EL (cell line): ENCODE measurements at regions not wholly inside any gene's neighbourhood (a gene's known extent, or its start where the extent isn't known, plus 50 kb on each side); places are given as distances from the start of the nearest gene placed in this dataset.
A peak's percentile ranks its signal among the peaks of the same experiment; 100 is the strongest.

Experiments used
- DNase-seq: peaks from one replicate; pipeline ENCODE4 v3.0.0-alpha.2; 2016

DNA sequence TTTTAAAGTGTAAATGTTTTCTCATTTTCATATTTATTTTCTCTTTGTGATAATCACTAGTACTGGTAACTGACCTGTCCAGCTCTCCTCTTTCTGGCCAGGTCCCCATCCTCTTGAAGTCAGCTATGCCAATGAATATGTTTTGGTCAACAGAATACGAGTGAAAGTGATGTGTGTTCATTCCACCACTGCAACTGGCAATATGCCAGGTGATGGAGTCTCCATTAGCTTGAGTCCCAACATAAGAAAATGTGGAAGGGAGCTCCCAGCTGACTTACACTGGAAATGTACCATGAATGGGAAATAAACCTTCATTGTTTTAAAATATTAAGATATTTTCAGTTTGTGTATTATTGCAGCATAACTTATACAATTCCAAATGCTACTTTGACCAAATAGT lies 75.8 kb downstream of the CCDC34 start:
- no peak for DNase-seq

DNA sequence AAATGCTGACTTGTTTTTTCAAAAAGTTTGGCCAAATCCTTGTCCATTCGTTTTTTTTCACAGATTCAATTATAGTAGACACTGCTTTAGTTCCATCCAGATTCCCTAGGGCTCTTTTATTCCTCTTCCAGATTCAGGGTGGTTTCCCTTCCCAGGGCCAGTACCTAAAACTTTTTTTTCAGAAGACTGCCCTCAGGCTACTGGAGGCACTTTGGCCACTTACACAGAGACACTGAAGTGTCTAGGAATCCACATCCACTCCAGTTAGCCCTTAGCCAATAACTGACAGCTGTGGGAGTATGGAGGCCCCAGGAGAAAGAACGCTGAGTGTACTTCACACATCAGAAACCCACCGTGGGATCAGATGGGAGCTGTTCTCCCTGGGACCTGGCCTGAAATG lies 77.3 kb downstream of the CCDC34 start:
- DNase-seq, result peak; percentile 46

DNA sequence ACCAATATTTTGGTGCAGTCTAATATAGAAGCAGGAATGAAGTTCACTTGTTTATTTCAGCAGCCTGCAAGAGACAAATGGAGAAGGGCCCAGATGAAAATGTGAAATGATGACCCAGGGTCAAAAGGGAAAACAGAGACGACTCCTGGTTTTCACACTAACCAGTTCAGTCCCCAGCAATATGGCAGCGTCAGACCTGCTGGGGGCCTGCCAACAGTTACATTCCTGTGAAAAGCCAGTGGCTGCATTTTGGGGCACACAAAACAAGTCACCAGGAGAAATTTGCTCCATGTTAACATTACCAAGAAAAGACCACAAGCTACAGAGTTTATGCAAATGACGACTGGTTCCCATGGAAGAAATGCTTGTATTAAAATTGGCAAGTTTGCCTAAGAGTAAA lies 80.2 kb downstream of the CCDC34 start:
- DNase-seq, result peak; percentile 37

DNA sequence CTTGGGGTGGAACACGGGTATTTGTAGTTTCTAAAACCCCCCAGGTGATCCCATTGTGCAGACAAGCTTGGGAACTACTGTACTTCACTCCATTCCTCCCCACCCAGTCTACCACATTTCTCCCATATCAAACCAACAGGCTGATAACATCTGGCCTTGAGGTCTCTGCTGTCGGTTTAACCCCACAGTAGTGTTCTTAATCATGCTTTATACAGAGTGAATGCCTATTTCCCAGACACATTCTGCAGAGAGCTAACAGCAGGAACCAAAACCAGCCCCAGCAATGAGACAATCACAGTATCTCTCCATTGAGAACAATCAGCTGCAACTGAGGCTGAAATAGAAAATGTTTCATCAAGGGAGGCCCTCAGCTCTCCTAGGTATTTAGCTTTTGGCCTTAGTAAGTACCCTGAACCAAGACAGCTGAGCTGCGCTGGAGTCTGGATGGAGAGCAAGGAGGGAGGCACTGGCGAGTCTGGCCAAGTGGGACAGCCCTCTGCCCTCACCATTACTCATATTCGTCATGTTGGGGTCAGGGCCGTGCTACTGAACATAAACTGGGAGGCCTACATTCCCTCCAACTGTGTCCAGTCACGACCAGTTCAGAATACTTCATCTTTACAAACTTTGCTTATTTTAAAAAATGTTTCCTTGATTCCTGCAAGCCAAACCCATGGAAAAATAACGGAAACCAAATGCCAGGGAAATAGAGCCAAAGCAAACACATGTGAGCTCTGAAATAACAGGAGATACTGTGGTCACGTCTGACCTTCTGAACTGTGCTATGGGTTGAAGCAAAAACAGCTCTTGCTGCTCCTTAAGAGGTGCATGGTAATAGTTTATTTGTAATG lies 81.0 kb downstream of the CCDC34 start:
- DNase-seq, result peak; percentile 87

DNA sequence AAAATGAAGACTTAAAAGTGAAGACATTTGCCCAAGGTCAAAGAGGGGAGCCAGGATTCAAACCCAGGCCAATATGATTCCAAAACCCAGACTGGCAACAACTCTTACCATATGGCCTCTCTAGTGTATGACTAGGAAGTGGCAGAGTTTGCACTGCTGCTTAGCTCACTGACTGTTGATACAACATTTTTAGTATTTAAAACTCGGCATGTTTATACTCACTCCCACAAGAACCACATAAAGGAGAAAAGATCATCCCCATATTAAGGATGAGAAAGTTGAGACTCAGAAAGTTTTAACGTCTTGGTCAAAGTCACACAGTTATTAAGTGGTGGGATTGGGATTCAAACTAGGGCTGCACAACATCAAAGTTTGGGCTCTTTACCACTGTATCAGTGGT lies 81.7 kb downstream of the CCDC34 start:
- no peak for DNase-seq

DNA sequence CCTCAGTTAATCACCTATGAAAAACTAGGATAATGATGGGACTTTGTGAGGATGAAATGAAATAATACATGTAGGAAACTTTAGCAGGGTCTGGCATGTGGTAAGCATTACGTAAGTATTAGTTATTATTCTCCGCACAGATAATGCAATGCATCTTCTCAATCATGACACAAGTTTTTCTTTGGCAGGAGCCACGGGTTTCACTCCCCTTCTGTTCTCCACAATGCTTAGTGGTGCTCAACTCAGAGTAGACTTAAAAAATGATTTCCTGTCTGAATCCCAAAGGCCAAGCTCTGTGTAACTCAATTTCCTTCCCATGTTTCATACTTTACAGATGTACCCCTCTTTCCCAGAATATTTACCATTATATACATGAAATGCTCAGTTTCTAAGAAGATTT lies 82.9 kb downstream of the CCDC34 start:
- no peak for DNase-seq

DNA sequence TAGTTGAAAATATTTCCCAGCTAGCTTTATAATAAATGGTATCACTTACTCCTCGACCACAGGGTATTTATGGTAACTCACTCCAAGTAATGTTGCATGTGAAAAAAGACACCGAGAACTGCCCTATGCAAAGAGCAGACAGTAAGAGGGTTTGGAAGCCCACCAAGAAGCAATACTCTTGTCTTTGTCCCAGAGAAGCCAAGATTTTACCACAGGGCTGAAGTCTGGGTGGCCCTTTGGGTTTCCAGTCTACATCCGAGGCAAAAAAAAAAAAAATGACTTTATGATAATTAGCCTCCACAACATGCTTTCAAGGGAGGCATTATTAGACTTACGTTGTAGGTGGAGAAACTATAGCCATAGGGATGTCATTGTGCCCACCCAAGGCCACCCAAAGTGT lies 83.6 kb downstream of the CCDC34 start:
- no peak for DNase-seq

DNA sequence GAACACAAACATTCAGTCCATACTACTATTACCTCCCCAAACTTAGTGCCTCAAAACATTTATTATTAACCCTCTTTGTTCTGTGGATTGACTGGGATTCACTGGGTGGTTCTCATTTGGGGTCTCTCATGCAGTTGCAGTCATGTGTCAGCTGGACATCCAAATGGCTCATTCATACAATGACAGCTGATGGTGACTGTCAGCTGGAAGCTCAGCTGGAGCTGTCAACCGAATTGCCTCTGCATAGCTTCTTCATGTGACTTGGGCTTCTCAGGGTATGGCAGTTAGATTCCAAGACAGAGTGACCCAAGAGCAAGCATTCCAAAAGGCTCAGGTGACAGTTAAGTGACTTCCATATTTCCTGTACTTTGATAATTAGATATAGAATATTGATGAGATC lies 85.2 kb downstream of the CCDC34 start:
- DNase-seq, result no peak

DNA sequence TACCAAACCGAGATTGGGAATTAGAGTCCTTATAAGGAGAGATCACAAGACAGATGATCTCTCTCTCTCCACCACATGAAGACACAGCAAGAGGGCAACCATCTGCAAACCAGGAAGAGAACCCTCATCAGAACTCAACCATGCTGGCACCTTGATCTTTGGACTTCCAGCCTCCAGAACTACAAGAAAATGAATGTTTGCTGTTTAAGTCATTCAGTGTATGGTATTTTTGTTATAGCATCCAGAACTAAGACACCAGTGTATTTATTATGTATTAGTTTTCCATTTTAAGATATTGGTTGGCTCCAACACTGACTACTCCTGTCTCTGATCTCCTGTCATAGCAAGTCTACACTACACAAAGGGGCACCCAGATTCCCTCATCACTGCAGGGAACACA lies 86.9 kb downstream of the CCDC34 start:
- DNase-seq, result no peak

DNA sequence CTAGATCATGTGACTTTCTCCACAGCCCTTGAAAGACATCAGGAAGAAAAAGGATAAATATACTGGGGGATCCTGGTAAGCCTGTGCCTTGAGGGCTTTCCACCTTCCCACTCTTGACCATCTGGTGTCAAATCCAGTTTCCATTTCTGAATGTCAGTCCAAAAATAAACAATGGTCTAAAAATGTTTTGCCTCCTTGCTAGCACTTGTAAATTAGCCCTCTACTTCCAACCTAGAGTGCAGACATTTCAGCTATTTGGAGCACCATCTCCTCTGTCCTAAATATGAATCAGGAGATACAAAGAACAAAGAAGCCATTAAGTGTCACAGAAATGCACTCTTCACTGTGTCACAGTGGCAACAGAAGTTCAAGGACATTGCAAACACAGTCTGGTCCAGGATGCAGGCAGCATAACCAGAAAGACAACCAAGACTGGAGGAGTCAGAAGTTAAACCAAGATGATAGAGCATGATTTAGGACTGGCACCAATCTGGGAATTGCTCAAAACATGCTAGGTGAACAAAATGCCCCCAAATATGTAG lies 88.1 kb downstream of the CCDC34 start:
- no peak for DNase-seq

DNA sequence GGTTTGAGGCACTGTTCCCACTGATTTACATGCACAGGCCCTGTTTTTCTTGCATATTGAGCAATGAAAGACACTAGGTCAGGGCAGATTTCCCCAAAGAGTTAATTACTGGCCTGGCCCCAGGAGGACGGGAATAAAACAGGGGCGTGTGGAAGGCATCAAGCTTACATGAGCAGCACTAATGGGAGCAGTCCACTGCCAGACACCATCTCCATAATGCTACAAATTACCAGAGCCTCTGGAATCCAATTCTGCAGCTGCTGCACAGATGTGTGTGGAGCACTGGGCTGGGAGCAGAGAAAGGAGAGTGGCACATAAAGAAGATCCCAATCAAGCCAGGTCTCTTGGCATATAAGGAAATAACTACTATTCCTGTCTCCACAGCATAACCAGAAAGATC lies 96.9 kb downstream of the CCDC34 start:
- no peak for DNase-seq

DNA sequence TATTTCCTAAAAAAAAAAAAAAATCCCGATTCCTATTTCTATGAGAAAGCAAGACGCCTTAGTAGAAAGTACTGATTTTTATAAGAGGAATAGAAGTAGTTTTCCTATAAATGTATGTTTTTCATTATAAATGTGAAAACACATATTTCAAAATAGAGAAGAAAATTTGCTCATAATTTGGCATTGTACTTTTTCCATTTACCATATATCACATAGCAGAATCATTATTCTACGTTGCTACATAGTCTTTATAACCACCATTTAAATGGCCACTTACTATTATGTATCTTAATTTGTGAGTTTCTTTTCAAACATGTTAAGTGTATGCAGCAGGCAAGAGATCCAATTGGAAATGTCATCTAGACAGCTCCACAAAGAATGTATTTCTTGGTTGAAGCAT lies 99.0 kb downstream of the CCDC34 start:
- no peak for DNase-seq

DNA sequence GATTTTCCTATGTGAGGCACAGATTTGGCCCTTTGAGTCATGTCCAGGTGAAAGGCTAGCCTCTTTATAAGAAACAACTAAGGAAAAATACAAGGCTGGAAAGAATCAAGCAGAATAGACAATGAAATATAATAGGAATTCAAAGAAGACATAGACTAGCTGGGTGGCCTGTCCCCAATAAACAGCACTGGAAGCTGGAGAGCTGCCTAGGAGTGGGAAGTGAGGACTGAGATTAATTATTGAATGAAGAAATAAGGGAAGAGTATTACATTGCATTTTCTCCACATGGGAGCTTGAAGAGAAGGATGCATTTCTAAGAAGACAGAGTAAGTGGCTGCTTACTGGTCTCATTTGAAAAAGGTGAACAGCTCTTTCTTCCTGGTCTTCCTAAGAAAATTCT lies 100.0 kb downstream of the CCDC34 start:
- no peak for DNase-seq

DNA sequence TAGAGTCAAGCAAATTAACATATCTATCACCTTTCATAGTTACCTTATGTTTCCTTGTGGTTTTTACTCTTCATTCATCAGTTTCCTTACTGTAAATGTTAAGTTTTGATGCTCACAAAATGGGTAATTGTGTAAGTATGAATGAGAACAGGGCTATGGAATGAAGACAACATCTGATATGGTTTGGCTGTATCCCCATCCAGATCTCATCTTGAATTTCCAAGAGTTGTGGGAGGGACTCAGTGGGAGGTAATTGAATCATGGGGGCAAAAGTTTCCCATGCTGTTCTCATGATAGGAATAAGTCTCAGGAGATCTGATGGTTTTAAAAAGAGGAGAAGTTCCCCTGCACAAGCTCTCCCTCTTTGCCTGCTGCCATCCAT lies 107.6 kb downstream of the CCDC34 start:
- peak; percentile 43 for DNase-seq

DNA sequence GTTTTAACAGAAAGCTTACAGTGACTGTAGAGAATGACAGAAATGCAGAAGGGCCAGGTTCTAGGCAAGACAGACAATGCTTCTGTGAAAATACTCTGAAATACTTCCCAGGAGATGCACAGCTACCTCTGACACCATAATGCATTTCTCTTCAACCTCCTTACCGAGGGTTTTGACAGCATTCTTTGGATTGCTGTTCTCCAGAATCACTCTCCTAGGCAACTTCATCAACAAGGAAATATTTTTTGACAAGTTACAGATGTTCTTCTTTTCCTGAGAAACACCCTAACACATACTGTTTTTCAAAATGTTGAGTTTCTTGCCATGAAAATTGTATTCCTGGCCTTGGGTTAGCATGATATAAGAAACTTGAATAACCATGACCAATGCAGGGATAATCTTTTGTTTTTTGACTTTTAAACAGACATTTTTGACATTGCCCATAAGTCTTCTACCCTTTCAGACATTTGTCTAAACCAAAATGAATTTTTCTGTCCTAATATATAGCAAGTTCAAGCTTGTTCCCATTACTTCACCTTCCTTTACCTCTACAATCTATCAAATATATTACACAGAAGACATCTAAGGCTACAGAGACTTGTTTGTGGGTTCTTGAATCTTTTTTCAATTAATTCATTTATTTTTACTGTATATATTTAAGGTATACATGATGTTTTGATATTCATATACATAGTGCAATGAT lies 108.1 kb downstream of the CCDC34 start:
- peak; percentile 11 for DNase-seq

DNA sequence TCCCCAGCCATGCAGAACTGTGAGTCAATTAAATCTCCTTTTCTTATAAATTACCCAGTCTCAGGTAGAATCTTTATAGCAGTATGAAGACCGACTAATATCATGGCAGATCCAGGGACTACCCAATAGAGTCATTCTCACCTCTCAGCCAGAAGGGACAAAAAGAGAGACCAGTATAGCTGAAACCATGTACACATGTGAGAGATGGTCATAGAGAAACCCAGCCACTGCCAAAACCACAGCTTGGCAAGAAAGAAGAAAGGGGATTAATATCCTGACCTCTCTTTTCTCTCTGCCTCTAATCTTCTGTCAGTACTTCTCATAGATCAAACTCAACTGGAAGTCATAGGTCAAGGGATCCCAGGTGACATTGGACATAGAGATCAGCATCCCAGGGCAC lies 109.8 kb downstream of the CCDC34 start:
- DNase-seq, result no peak

DNA sequence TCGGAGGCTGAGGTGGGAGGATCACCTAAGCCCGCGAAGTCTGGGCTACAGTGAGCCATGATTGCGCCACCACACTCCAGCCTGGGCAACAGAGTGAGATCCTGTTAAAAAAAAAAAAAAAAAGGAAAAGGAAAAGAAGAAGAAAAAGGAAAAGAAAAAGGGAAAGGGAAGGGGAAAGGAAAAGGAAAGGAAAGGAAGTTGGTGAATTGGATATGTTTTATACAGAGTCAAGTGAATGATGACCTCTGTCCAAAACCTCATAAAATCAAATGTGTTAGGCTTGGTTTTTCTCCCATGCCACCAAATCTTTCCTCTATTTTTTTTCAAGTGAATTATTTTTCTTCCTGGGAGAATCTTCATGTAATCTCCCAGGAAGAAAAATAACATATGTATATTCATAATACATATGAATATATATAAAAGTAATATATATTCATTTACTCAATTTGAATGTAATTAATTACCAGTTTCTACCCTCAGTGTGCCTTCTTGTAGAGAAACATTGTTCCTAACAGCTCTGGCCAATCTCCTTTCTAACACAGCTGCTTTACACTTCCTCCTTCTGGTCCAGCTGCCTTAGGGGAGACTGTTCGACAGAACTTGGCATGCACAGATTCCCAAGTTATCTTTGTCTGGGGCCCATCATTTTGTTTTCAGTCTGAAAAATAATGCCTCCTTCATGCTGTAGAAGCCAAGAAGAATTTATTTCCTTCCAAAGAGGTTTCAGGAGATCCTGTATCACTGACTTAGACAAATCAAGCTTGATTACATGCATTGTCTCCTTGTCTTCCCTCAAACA lies 111.9 kb downstream of the CCDC34 start:
- no peak for DNase-seq

DNA sequence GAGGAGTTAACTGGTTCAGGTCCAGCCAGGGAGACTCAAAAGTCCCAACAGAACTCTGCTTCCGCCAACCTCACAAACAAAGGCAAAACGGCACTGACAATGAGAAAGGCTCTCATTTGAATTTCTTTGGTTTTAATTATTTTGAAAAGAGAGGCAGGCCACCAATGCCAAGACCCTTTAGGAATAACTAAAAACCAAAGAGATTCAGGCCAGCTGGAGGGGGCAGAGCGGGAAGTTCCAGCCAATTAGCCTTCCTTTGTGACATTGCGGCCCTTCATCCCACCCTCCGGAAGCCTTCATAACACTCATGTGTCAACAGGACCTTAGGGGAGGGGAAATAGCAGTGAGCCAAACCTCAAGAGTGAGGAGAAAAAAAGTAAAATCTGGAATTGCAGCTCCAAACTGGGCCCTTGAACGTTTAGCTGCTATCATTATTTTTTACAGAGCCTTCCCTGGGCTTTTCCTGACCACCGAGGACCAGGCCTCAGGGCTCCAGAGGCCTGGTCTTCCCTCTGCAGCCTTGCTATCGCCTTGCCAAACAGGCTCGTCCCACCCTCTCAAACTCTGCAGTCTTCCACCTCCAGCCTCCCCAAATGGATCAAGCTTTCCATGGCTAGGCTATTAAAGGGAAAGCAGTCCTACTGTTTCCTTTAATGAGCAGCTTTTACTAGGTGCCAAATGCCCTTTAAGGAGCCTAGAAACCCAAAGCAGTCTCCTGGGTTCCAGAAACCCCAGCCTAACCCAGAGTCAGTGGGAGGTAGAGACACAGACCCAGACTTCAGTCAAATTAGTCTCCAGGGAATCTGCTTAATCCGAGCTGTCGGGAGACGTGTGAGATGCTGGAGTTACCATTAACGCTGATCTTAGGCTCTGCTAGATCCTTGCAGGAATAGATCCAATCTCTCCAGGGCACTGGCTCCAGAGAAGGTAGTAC lies 114.2 kb downstream of the CCDC34 start:
- DNase-seq, result no peak

DNA sequence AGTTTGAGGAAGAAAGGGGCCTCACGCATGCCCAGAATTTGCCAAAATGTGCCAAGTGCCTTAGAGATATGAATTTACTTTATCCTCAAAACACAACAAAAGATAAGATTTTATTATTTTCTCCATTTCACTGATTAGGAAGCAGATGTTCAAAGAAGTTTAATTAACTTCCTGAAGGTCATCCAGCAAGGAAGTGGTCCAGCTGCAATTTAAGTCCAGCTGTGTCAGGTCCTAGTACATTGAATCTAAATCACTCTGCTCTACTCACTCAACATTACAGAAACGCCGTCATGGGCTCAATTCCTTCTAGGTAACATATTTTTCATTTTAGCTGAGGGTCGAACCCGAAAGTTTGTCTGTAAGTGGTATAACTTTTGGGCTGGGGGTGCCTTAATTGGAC lies 115.4 kb downstream of the CCDC34 start:
- DNase-seq, result no peak

DNA sequence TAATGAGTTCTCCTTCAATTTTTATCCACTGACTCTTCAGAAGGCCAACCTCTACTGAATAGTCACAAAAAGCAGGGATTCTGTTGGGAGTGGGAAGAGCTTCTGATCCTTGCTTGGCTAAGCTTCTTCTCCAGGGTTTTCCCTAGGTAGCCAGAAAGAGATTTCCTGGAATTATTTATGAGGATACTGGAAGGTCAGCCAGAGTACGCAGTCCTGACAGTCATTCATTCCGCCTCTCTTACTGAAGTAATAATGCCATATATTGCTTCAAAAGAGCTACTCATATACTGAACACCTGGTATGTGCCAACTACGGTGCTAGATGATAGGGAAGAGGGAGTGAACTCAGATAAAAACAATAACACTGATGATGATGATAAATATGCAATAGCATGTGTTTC lies 116.1 kb downstream of the CCDC34 start:
- DNase-seq, result no peak

DNA sequence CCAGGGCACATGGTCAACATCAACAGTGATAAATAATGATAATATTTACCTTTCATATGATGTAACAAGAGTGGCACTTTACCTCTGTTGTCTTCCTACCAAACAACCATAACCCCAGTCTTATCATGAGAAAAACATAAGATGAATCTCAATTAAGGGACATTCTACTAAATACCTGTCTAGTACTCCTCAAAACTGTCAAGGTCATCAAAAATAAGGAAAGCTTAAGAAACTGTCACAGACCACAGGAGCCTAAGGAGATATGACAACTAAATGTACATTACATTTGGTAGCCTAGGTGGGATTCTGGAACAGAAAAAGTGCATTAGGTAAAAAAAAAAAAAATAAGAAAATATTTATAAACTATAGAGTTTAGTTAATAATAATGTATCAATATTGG lies 118.1 kb downstream of the CCDC34 start:
- no peak for DNase-seq

DNA sequence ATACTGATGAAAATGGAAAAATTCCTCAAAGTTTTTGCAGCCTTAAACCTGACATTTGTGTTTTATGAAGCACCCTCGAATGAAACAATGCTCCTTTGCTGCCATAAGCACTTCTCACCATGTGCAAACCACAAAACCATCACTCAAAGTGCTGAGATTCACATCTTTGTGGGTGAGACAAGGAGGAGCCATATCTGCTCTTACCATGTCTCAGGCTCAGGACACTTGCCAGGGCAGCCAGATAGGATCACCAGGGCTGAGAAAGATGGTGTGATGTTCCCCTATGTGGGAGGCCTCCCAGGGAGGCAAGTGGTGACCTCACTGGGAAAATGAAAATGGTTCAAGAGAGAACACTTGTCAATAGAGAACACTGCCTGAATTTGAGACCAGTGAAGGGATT lies 120.4 kb downstream of the CCDC34 start:
- peak; percentile 49 for DNase-seq
